ENCODE measurements at regions not wholly inside any gene's neighbourhood (a gene's known extent, or its start where the extent isn't known, plus 50 kb on each side); places are given as distances from the start of the nearest gene placed in this dataset.
"Not testable (repeated sequence)": the region's sequence is repeated elsewhere in the genome, so short reads cannot be mapped to it uniquely, and the experiment has no call there.

DNA sequence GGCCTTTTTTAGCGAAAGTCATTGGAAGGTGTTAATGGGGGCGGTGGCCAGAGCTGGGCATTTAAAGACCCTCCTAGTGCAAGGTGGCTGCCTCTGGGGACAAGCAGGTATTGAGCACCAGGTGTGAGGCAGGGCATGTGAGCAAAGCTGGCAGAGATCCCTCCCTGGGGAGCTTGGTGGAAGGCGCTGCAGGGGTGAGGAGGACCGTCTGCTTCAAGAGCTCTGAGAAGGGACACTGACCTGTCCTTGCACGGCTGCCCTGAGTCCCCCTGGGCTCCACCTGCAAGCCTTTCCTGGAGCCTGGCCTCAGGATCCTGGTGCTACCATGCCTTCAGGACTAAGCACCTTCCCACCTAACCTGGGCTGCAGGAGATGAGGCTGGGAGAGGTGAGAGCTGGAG lies 127.0 kb upstream of the CIBAR2 start:
- no peak for DNase-seq (ENCODE audit: low read depth)

DNA sequence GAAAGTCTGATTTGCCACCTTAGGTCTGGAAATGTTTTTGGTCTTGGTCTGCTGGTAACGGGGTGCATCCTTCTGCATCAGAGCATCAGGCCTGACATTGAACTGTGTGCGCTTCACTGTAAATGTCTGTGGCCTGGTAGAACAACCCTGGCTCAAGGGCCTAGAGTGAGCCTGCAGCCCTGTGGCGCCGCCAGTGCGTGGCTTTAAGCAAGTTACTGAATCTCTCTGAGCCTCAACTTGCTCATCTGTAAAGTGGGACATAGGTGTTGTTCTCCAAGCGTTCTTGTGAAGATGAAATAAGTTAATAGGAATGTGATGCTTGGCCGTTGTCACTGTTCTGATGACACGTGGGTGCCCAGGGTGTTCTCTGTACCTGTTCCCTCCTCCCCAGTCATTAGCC lies 127.6 kb upstream of the CIBAR2 start:
- no peak for DNase-seq (ENCODE audit: low read depth)

DNA sequence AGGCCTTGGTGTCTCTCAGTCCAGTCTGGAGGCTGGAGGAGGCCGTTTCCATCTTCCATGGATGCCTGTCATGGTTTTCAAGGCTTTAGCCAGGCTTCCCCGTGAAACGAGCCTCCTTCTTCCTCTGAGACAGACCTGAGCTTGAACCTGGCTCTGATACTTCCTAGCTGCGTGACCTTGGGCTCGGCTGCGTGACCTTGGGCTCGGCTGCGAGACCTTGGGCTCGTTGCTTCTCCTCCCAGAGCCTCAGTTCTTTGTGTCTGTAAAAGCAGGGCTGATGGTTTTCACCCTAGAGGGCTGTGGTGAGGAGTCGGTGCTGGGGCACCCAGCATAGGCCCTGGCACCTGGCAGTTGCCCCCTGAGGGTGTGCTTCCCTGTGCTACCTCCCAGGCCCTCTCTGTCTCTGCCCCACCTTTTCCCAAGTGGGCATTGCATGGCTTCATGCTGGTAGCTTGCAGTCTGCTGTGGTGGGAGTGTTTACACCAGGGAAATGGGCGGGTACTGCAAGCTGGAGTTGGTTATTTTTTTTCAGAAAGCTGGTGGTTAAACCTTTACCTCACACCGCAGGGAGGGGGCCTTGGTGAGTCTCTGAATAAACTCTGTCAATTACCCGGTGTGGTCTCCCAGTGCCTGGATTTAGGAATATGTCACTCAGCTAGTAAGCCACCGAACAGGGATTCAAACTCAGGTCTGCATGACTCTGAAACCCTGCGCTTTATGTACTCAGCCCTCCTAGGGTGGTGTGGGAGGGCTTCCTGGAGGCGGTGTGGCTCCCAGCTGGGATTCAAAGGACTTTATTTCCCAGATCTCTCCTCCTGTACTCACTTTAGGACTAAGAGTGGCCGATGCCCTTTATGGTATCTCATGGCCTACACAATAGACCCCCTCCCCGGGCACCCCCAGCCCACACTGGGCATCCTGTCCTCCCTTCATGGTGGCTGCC lies 129.0 kb upstream of the CIBAR2 start:
- DNase-seq (ENCODE audit: low read depth), result no peak

DNA sequence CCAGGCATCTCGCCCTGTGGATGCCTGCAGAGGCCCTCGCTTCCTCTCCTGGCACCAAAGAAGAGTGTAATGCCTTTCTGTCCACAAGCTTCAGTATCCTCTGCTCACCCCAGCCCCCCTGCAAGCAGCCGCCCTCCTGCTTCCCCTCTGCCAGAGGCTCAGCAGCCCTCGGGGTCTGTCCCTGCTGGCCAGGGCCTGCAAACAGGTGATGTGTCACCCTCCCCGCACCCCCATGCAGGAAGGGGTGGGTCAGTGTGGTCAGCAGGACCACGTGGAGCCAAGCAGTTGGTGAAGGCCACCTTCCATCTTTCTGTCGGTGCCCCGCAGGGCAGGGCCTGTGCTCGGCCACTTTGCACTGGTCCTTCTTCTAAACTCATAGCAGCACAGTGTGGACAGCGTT lies 129.9 kb upstream of the CIBAR2 start:
- DNase-seq (ENCODE audit: low read depth), result no peak

DNA sequence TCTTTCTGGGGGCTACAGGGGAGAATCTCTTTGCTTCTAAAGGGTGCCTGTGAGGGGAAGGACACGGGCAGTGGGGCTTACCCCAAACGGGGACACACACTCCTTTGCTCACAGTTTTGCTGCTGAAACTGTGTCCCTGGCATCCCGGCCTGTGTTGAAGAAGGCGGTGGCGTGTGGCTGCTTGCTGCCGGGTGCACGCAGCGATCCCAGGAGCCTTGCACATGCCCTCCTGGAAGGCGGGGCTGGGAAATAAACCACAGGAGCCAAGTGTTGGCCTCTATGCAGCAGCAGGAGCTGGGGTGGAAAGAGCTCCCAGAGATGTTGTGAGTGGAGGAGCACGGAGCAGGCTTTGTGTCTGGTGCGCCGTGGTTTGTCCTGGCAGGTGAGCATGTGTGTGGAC lies 131.0 kb upstream of the CIBAR2 start:
- no peak for DNase-seq (ENCODE audit: low read depth)

DNA sequence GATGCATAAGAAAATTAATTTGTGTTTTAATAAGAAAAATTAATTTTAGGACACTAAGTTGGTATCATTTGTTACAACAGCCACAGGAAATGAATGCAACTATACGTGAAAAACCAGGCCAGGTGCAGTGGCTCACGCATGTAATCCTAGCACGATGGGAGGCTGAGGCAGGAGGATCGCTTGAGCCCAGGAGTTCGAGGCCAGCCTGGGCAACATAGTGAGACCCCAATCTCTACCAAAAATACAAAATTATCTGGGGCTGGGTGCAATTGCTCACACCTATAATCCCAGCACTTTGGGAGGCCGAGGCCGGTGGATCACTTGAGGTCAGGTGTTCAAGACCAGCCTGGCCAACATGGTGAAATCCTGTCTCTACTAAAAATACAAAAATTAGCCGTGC lies 132.2 kb upstream of the CIBAR2 start:
- not testable (repeated sequence) for DNase-seq (ENCODE audit: low read depth)

DNA sequence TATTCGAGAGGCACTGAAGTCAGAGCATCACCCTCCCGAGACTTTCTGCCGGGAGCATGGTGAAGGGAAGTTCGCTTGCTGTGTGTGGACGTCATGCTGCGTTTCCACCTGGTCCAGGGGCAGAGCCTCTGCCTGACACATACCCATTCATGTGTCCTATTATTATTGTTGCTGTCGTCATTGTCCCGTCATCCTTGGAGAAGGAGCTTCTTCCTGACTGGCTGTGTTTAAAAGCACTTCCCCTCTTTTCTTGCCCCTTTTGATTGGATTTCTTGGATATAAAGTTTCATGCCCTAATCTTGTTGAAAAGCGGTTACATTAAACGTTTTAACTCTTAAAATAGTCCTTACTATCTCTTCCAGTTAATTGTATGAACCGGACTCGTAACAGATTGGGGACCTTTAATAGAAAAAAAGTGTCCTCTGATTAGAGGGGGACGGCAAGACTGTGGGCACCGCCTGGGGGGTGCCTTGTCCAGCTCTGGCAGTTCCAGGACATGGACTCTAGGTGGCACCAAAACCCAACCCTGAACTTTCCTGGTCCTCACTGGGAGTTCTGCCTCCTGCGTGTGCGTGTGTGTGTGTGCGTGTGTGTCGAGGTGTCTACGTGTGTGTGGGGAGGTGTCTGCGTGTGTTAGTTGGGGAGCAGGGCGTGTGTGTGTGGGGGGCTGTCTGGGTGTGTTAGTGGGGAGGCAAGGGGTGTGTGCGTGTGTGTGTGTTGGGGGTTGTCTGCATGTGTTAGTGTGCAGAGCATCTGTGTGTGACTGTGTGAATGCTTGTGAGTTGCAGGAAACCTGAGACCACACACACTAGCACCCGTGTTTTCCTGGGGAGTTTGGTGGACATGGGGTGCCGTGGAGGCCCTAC lies 133.3 kb upstream of the CIBAR2 start:
- DNase-seq (ENCODE audit: low read depth), result peak; percentile 74

DNA sequence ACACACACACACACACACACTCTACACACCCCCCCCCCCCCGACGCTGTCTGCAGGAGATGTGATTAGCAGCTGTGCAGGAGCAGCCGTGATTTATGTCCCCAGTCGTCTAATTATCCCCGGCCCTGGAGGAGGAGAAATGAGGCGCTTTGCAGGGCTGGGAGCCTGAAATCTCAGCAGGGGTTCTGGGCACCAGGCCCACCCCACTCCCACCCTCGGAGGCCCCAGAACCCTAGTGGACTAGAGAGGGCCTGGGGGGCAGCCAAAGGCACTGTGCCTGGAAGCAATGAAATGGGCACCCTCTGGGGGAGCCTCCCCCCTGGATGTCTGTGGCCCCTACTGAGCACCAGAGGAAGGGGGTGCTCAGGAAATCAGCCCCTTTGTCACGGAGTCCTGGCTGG lies 134.2 kb upstream of the CIBAR2 start:
- no peak for DNase-seq (ENCODE audit: low read depth)

DNA sequence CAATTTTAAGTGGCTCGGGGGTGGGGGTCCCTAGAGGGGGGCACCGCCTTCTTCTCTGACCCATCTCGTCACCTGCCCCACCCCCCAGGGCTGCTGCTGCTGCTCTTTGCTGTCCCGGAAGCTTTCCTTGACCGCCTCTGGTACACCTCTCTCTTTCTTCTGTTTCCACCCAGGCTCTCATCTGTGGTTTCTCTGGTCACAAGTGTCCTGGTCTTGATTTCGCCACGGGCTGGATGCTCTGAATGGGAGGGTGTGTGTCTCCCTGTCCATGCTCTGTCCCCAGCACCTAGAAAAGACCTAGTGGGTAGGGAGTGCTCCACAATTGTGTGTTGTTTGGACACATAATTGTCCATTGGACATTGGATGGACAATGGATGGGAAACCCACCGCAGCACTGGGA lies 134.7 kb upstream of the CIBAR2 start:
- no peak for DNase-seq (ENCODE audit: low read depth)

DNA sequence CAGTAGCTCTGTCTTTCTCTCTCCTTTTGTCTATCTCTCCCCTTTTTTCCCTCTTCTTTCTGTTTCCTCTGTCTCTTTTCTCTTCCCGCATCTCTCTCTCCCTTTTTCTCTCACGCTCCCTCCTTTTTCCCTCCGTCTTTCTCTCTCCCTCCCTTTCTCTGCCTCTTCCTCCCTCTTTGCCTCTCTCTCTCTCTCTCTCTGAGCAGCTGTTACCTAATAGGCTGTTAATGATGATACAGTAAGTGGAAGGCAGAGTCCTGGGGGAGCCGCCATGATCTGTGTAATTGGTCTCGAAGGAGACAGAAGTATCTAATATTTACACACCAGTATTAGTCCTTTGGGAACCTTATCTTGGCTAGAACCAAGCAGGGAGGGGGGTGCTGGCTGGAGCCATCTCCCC lies 136.1 kb upstream of the CIBAR2 start:
- no peak for DNase-seq (ENCODE audit: low read depth)

DNA sequence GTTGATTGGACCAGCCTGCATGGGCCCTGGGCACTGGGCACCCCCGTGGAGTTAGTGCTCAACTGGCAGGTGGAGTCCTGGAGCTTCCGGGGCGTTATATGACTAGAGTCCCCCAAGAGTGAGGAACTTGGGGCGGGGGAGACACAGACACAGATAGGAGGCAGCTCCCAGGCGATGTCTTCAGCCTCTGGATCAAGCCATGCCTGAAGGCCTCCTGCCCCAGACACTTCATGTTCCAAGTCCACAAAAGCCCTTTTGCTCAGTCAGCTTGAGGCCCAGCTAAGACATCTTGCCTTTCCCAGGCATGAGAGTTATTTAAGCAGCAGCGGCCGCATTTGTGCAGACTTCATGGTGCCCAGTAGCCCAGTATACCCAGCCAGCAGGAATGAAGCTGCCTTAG lies 136.6 kb upstream of the CIBAR2 start:
- no peak for DNase-seq (ENCODE audit: low read depth)

DNA sequence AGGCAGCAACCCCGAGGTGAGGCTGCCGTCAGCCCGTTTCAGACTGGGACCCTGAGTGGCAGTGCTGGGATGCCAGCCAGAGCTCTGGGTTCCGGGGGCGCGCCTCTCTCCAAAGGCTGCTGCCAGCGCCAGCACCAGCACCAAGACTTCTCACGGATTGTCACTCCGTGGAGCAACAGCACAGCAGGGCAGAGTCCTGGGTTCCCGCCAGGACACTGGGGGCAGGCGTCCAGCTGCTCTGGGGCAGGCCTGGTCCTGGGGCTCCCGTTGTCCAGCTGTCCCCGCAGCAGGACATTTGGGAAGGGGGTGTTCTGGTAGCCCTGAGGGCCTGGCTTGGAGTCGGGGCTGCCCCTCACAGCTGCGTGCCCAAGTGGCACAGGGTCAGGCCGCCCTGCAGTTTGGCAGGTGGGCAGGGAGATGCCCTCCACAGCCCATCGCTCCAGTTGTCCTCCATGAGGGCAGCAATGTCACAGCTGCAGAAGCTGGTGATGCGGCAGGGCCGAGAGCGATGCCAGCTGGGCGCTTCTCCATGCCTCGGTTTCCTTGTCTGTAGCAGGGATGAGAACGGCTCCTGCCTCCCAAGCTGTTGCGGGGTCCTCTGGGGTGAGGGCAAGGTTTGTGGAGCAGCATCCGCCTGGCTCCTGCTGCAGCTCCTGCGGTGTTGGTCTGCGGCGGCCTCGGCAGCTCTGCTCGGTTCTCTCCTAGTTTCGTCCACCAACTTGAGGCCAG lies 137.3 kb upstream of the CIBAR2 start:
- no peak for DNase-seq (ENCODE audit: low read depth)

DNA sequence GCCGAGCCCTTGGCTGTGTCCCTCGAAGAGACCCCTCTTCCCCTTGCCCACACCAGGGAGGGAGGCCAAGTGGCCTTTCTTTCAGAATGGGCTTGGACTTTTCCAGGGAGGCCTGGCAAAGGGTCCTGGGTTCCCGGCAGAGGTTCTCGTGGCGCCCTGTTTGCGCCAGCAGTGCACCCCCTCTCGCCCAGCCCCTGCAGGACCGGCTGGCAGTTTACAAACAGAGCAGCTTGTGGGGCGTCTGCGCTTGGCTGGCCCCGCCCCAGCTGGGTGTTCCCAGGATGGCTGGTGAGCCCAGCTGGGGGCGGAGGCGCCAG lies 137.8 kb upstream of the CIBAR2 start:
- DNase-seq (ENCODE audit: low read depth), result no peak

DNA sequence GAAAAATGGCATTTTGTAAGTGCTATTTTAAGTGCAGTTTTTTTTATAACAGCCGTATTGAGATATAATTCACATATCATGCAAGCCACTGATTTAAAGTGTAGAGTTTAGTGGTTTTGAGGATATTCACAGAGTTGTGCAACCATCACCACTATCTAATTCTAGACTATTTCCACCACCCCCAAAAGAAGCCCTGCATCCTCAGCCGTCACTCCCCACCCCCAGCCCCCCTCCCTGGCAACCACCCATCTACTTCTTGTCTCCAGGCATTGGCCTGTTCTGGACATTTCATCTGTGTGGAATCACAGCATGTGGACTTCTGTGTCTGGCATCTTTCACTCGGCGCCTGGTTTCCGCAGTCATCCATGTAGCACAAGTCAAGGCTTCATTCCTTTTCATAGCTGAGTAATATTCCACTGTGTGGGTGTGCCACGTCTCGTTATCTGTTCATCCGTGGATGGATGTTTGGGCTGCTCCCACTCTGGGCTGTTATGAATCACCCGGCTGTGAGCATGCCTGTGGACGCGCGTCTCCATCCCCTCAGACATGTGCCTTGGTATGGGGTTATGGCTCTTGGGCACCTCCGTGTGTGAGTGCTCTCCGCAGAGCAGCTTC lies 138.4 kb upstream of the CIBAR2 start:
- DNase-seq (ENCODE audit: low read depth), result no peak

DNA sequence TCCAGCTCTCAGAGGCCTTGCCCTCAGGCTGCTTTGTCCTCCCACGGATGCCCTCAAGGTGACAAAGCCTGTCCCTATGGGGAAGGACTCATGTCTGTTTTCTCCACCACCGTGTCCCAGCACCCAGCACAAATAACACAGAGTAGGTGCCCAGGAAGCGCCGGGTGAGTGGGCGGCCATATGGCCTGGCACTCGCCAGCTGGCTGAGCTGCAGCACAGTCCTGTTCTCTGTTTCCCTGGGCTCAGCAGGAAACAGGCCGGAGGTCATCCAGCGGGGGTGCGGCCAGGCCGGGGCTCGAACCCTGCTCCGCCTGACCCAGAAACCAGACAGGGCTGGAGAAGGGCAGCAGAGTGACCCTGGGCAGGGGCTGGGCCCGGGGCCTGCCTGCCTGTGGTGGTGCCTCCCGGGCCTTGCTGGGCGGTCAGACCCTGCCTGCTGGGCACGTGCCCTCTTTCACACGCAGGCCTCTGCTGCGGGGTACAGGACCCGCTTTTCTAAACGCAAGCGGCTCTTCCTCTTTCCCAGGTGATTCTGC lies 139.0 kb upstream of the CIBAR2 start:
- DNase-seq (ENCODE audit: low read depth), result no peak

DNA sequence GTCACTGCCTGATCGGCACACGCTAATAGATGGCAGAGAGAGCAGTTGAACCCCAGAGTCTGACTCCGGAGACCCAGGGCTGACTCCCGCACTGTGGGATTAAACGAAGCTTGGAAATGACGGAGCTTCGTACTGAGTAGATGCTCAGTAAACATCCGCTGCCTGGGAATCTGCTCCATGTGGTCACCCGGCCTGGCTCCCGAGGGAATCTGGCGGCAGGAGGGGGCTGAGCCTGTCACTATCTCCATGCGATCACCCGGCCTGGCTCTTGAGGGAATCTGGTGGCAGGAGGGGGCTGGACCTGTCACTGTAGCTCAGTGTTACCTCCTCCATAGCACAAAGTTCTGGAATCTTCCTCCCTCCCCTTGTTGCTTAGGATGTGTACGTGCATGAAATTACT lies 139.7 kb upstream of the CIBAR2 start:
- DNase-seq (ENCODE audit: low read depth), result no peak

DNA sequence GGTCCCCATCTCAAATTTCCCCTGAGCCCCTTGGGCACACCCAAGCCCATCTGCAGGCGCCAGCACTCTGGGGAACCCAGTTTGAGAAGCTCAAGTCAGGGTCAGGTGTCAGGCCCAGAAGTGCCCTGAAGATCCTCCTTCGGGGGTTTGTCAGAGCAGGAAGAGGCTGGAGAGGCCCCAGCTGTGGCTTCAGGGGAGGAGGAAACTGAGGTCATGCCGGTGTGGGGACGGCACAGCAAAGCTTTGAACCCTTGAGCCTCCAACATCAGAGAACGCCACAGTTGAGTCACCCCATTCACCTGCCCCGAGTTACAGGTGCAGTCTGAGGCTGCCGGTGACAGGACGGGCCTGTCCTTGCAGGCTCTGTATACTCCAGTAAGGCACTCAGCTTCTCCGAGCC lies 140.2 kb upstream of the CIBAR2 start:
- DNase-seq (ENCODE audit: low read depth), result no peak

DNA sequence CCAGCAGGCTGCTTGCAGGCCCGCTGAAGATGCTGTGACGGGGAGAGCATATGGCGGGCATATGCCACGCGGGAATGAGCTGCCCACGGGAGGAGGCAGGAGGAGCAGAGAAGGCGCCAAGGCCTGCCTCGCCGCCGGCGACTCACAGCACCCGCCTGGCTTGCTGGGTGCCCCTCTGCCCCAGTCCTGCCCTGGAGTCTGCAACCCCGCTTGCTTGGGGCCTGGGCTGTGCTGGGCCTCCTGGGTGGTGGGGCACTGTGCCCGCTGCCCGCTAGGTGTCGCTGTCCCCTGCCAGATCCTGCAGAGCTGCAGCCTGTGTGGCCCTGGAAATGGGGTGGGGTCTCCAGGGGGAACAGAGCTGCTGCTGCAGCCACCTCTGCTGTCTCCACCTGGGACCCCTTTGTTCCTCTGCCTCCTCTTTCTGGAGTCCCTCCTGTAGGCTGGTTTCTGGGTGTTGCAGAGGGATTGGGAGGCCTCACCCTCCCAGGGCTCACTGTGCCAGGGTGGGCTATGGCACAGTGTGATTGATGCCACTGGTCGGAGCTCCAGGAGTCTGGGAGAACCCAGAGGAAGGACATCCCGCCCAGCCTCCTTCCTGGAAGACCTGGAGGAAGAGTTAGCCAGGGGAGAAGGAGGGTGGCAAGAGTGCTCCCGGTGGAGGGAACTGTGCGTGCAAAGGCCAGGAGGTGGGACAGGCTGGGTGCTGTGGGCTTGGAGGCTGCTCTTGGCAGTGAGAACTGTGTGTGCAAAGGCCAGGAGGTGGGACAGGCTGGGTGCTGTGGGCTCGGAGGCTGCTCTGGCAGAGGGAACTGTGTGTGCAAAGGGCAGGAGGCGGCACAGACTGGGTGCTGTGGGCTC lies 141.0 kb upstream of the CIBAR2 start:
- peak; percentile 34 for DNase-seq (ENCODE audit: low read depth)

DNA sequence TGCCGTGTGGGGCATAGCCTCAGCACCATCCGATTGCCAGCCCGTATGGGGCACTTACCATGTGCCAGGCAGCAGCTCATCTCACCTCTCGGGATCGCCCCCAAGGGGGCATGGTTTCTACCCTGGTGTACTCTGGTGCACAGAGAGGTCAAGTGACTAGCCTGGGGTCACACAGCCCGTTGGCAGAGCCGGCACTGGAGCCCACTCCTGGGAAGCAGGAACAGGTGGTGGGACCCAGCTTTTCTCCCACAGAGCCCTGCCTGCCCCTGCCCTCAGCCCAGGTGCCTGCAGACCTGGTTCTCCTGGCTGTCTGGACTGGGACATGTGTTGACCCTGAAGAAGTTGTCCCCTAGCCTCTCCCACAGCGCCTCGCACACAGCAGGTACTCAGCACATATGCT lies 141.8 kb upstream of the CIBAR2 start:
- DNase-seq (ENCODE audit: low read depth), result no peak

DNA sequence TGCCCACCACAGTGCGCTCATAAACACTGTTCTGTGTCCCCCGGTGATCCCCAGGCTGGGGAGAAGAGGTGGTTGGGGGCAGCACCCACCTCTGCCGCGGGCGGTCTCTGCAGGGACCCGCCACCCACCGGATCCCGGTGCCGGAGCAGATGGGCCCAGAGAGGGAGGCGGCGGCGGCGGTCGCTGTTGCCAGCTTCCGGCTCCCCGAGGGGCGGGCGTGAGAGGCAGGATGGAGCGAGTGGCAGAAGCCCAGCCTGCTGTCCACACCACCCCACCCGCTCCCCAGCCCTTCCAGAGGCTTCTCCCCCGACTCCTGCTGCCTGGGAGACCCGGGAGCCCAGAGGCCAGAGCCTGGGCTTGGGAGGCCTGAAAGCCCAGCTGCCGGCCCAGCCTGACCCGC lies 142.6 kb upstream of the CIBAR2 start:
- no peak for DNase-seq (ENCODE audit: low read depth)

DNA sequence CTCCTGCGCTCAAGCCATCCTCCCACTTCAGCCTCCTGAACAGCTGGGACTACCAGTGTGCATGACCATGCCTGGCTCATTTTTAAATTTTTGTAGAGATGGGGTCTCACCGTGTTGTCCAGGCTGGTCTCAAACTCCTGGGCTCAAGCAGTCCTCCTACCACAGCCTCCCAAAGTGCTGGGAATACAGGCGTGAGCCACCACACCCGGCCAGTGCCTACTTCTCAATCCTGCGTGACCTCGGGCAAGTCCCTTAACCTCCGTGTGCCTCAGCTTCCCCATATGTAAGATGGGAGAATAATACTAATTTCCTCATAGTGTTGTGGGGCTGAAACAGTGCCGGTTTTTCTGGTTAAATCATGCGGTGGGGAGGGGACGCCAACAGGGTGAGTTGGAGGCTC lies 143.5 kb upstream of the CIBAR2 start:
- no peak for DNase-seq (ENCODE audit: low read depth)

All from fibroblast of gingiva (primary cell).